HG03571 (cell line): ENCODE measurements at regions not wholly inside any gene's neighbourhood (a gene's known extent, or its start where the extent isn't known, plus 50 kb on each side); places are given as distances from the start of the nearest gene placed in this dataset.
"Not testable (repeated sequence)": the region's sequence is repeated elsewhere in the genome, so short reads cannot be mapped to it uniquely, and the experiment has no call there.

ENCODE experiments used
- ATAC-seq: cut with Tn5 transposase; IDR thresholded peaks from one replicate; pipeline ENCODE4 v1.9.1; 2021; ENCODE audit not compliant: unreplicated experiment

GRCh38 chr9:42568942-42569556 lies 385.6 kb downstream of the SPATA31A6 start:
- not testable (repeated sequence) for ATAC-seq

- not testable (repeated sequence) for ATAC-seq
Measured at GRCh38 chr9:42577851-42578250, 394.4 kb downstream of the SPATA31A6 start.
